ENCODE measurements at regions not wholly inside any gene's neighbourhood (a gene's known extent, or its start where the extent isn't known, plus 50 kb on each side); places are given as distances from the start of the nearest gene placed in this dataset.
"Not testable (repeated sequence)": the region's sequence is repeated elsewhere in the genome, so short reads cannot be mapped to it uniquely, and the experiment has no call there.

DNA sequence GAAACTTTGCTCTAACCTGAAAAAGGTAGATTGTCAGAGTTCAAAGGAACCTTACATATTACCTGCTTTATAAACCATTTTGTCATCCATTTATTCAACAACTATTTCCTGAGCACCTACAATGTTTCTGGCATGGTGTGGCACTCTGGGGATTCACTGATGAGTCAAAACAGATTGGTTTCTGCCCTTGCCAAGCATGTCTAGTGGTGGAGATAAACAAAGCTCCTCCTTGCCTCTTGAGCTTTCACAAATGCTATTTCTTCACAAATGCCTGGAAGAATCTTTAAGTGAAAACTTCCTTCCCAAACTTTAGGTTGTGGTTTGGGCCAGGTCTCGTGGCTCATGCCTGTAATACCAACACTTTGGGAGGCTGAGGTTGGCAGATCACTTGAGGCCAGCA, 85.1 kb upstream of the RELN start:
- H3K79me2 ChIP-seq (ENCODE audit: low read length): no peaks in the 10 kb centered on the region
- no peak overlapping the region for H2AFZ ChIP-seq (ENCODE audit: low read length)
- H3K4me2 ChIP-seq (ENCODE audit: low read length): no peak overlapping the region
- no peak overlapping the region for H3K27ac ChIP-seq (ENCODE audit: low read length)
- H3F3A ChIP-seq (ENCODE audit: low read length, unreplicated experiment): no peaks in the 10 kb centered on the region
- ChIA-PET POLR2A (ENCODE audit: unreplicated experiment) (no interaction called here), CTCF (no interaction called here)
- no peaks in the 10 kb centered on the region for H3K9me2 ChIP-seq (replicated peaks; ENCODE audit: low read length)
- intact Hi-C loops (cut with micrococcal nuclease): no loop called here
- no peaks in the 10 kb centered on the region for H3K36me3 ChIP-seq (ENCODE audit: low read depth, low read length)
- no peak overlapping the region for H3K4me3 ChIP-seq (ENCODE audit: low read length)
- H3K9ac ChIP-seq (ENCODE audit: low read length): no peak overlapping the region
- no peaks in the 10 kb centered on the region for H3K9me3 ChIP-seq (ENCODE audit: low read length)
- ATAC-seq: no peak
- TF ChIP-seq, protein P1, sequence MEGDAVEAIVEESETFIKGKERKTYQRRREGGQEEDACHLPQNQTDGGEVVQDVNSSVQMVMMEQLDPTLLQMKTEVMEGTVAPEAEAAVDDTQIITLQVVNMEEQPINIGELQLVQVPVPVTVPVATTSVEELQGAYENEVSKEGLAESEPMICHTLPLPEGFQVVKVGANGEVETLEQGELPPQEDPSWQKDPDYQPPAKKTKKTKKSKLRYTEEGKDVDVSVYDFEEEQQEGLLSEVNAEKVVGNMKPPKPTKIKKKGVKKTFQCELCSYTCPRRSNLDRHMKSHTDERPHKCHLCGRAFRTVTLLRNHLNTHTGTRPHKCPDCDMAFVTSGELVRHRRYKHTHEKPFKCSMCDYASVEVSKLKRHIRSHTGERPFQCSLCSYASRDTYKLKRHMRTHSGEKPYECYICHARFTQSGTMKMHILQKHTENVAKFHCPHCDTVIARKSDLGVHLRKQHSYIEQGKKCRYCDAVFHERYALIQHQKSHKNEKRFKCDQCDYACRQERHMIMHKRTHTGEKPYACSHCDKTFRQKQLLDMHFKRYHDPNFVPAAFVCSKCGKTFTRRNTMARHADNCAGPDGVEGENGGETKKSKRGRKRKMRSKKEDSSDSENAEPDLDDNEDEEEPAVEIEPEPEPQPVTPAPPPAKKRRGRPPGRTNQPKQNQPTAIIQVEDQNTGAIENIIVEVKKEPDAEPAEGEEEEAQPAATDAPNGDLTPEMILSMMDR (conservative IDR thresholded peaks at IDR 0.05; ENCODE audit: low read depth, low read length): no peak
- TF ChIP-seq EZH2phosphoT487 (IDR thresholded peaks at IDR 0.05; ENCODE audit: borderline replicate concordance, low read length) (no peak), EZH2 (IDR thresholded peaks at IDR 0.05; ENCODE audit: low read length, unreplicated experiment) (no peak)
- no peaks in the 10 kb centered on the region for H4K20me1 ChIP-seq (ENCODE audit: low read length)
- DNase-seq: no peak
- no peaks in the 10 kb centered on the region for H3K27me3 ChIP-seq (ENCODE audit: low read length)
- BruUV-seq (replicated peaks): no TSS peak
- H3K4me1 ChIP-seq (ENCODE audit: insufficient read depth, low read length): no peaks in the 10 kb centered on the region

DNA sequence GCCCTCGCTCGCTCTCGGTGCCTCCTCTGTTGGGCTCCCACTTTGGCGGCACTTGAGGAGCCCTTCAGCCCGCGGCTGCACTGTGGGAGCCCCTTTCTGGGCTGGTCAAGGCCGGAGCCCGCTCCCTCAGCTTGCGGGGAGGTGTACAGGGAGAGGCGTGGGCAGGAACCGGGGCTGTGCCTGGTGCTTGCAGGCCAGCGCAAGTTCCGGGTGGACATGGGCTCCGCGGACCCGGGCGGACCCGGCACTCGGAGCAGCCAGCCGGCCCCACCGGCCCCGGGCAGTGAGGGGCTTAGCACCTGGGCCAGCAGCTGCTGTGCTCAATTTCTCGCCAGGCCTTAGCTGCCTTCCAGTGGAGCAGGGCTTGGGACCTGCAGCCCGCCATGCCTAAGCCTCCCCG, 82.2 kb upstream of the RELN start:
- CTCF ChIA-PET; H3K79me2 ChIP-seq (ENCODE audit: low read length); H3K9me3 ChIP-seq (ENCODE audit: low read length); H3K9me2 ChIP-seq (replicated peaks; ENCODE audit: low read length); H3F3A ChIP-seq (ENCODE audit: low read length, unreplicated experiment); intact Hi-C loops (cut with micrococcal nuclease); DNase-seq; POLR2A ChIA-PET (ENCODE audit: unreplicated experiment); H4K20me1 ChIP-seq (ENCODE audit: low read length); H3K9ac ChIP-seq (ENCODE audit: low read length); H3K27ac ChIP-seq (ENCODE audit: low read length); ATAC-seq; H3K27me3 ChIP-seq (ENCODE audit: low read length); H3K4me2 ChIP-seq (ENCODE audit: low read length); H3K4me3 ChIP-seq (ENCODE audit: low read length); H3K36me3 ChIP-seq (ENCODE audit: low read depth, low read length); H2AFZ ChIP-seq (ENCODE audit: low read length); H3K4me1 ChIP-seq (ENCODE audit: insufficient read depth, low read length); BruUV-seq (replicated peaks): not testable (repeated sequence)

DNA sequence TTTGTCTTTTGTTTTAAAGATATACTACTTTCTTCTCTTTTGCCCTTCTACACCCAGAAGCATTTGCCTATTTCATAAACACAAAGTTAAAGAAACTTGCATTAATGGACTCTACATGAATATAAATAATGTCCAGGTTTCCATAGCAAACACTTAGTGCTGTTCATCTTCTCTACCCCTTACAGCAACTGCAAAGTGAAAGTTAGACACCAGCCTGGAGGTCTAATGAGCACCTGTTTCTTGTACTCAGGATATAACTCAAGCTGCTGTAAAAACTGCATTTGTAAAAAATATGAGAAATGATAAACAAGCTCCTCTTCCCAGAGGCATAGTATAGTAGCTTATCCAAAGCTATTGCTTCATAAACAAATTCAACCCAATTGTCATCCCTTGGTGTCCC, 76.0 kb upstream of the RELN start:
- H3K9me3 ChIP-seq (ENCODE audit: low read length): no peaks in the 10 kb centered on the region
- TF ChIP-seq EZH2phosphoT487 (IDR thresholded peaks at IDR 0.05; ENCODE audit: borderline replicate concordance, low read length) (no peak), EZH2 (IDR thresholded peaks at IDR 0.05; ENCODE audit: low read length, unreplicated experiment) (no peak)
- TF ChIP-seq, protein P1 (conservative IDR thresholded peaks at IDR 0.05; ENCODE audit: low read depth, low read length): no peak
- intact Hi-C loops (cut with micrococcal nuclease): no loop called here
- H3K27ac ChIP-seq (ENCODE audit: low read length): no peak overlapping the region
- H3K36me3 ChIP-seq (ENCODE audit: low read depth, low read length): no peaks in the 10 kb centered on the region
- DNase-seq (no peak), ATAC-seq (no peak)
- no peaks in the 10 kb centered on the region for H3K79me2 ChIP-seq (ENCODE audit: low read length)
- H4K20me1 ChIP-seq (ENCODE audit: low read length): no peaks in the 10 kb centered on the region
- CTCF ChIA-PET: no interaction called here
- H3K9me2 ChIP-seq (replicated peaks; ENCODE audit: low read length): no peaks in the 10 kb centered on the region
- POLR2A ChIA-PET (ENCODE audit: unreplicated experiment): no interaction called here
- no peaks in the 10 kb centered on the region for H3F3A ChIP-seq (ENCODE audit: low read length, unreplicated experiment)
- BruUV-seq (replicated peaks): no TSS peak
- H3K4me3 ChIP-seq (ENCODE audit: low read length): no peak overlapping the region
- no peak overlapping the region for H3K9ac ChIP-seq (ENCODE audit: low read length)
- no peak overlapping the region for H2AFZ ChIP-seq (ENCODE audit: low read length)
- no peaks in the 10 kb centered on the region for H3K27me3 ChIP-seq (ENCODE audit: low read length)
- no peak overlapping the region for H3K4me2 ChIP-seq (ENCODE audit: low read length)
- no peaks in the 10 kb centered on the region for H3K4me1 ChIP-seq (ENCODE audit: insufficient read depth, low read length)
